Fibroblast of the aortic adventitia (primary cell): ENCODE measurements at regions not wholly inside any gene's neighbourhood (a gene's known extent, or its start where the extent isn't known, plus 50 kb on each side); places are given as distances from the start of the nearest gene placed in this dataset.

Experiments
- DNase-seq: peaks from one replicate; pipeline ENCODE4 v3.0.0-alpha.2; 2010; ENCODE audit warnings: low read depth
- H3K4me3 ChIP-seq: 2 replicates; pipeline ENCODE4 v1.5.1; 2011; ENCODE audit warnings: low read depth, mild to moderate bottlenecking, control low read depth, low read length, moderate library complexity
- CTCF ChIP-seq: IDR thresholded peaks from 2 replicates; pipeline ENCODE4 v1.5.1; 2011; ENCODE audit warnings: mild to moderate bottlenecking, low read length, control low read depth, inconsistent platforms; ENCODE audit not compliant: insufficient read depth

GRCh38 chr4:100762738-100763137, 244.9 kb upstream of the EMCN start:
- H3K4me3 ChIP-seq, result no peak overlapping the region
- TF ChIP-seq CTCF, result no peak
- no peak for DNase-seq

GRCh38 chr4:100754751-100755150, 236.9 kb upstream of the EMCN start:
- no peak overlapping the region for H3K4me3 ChIP-seq
- TF ChIP-seq CTCF, result no peak
- DNase-seq, result no peak

GRCh38 chr4:100746141-100746739, 228.4 kb upstream of the EMCN start:
- DNase-seq, result no peak
- no peak overlapping the region for H3K4me3 ChIP-seq
- no peak for TF ChIP-seq CTCF

GRCh38 chr4:100742045-100742444, 224.2 kb upstream of the EMCN start:
- no peak overlapping the region for H3K4me3 ChIP-seq
- peak; percentile 73 for DNase-seq
- peak; percentile 48 for TF ChIP-seq CTCF

GRCh38 chr4:100739426-100739825, 221.6 kb upstream of the EMCN start:
- no peak for TF ChIP-seq CTCF
- no peak for DNase-seq
- no peak overlapping the region for H3K4me3 ChIP-seq

GRCh38 chr4:100738196-100739165, 220.7 kb upstream of the EMCN start:
- DNase-seq, result peak; percentile 98

More at GRCh38 chr4:100738196-100739165, 220.7 kb upstream of the EMCN start:
- H3K4me3 ChIP-seq, result no peak overlapping the region
- no peak for TF ChIP-seq CTCF
